GM19023 (cell line): ENCODE measurements at regions not wholly inside any gene's neighbourhood (a gene's known extent, or its start where the extent isn't known, plus 50 kb on each side); places are given as distances from the start of the nearest gene placed in this dataset.
"Not testable (repeated sequence)": the region's sequence is repeated elsewhere in the genome, so short reads cannot be mapped to it uniquely, and the experiment has no call there.

ENCODE experiments used
- ATAC-seq: cut with Tn5 transposase; IDR thresholded peaks from one replicate; pipeline ENCODE4 v1.9.1; 2021; ENCODE audit warnings: mild to moderate bottlenecking, moderate library complexity; ENCODE audit not compliant: unreplicated experiment

DNA sequence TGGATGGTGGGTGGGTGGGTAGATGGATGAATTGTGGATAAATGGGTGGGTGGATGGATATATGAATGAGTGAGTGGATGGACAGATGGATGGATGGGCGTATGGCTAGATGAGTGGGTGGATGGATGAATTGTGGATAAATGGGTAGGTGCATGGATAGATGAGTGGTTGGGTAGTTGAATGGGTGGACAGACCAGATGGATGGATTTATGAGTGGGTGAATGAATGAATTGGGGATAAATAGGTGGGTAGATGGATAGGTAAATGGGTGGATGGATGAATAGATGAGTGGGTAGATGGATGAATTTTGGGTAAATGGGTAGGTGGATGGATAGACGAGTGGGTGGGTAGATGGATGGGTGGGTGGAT lies 108.7 kb downstream of the NPIPB11 start:
- not testable (repeated sequence) for ATAC-seq

DNA sequence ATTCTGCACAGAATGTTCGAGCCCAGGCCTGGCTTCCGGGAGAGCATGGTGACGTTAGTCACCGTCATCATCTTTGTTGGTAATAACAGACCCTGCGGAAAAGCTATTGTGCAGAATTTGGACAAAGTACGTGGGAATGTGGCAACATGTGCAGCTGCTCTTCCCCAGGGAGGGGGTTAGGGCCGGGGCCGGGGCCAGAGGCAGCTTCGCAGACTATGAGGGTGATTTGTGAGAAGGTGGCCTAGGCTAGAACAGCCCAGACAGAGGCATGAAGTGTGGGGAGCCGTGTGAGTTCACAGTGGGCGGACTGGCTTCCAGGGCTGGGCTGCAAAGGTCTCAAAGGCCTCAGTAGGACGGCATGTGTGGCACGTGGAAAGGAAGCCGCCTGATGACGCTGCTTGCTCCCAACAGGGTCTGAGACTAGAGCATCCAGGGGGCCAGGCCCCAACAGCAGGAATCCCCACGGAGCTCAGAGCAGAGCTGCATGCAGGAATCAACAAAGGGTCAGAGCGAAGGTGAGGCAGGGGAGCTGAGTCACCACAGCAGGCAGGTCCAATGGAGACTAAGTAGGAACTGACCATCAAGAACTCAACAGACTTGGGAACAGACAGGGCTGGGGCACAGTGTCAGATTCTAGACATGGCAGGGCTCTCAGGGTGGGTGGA lies 109.2 kb downstream of the NPIPB11 start:
- ATAC-seq: not testable (repeated sequence)

DNA sequence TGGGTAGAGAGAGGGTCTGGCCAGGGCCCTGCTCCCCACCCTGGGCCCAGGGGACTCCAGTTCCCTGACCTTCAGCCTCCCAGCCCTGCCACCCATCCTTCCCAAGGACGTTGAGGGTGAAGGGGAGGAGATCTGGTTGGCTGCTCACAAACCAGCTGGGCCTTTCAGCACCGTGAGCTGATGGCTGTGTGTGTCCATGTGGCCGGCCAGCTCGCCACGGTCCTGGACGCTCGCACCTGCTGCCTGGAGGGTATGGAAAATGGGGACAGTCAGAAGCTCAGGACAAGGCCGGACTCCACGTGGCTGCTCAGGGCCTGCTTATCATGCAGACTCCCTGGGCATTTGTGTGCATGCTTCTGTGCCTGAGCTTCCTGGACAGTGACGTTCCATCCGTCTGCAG lies 110.3 kb downstream of the NPIPB11 start:
- ATAC-seq: not testable (repeated sequence)

DNA sequence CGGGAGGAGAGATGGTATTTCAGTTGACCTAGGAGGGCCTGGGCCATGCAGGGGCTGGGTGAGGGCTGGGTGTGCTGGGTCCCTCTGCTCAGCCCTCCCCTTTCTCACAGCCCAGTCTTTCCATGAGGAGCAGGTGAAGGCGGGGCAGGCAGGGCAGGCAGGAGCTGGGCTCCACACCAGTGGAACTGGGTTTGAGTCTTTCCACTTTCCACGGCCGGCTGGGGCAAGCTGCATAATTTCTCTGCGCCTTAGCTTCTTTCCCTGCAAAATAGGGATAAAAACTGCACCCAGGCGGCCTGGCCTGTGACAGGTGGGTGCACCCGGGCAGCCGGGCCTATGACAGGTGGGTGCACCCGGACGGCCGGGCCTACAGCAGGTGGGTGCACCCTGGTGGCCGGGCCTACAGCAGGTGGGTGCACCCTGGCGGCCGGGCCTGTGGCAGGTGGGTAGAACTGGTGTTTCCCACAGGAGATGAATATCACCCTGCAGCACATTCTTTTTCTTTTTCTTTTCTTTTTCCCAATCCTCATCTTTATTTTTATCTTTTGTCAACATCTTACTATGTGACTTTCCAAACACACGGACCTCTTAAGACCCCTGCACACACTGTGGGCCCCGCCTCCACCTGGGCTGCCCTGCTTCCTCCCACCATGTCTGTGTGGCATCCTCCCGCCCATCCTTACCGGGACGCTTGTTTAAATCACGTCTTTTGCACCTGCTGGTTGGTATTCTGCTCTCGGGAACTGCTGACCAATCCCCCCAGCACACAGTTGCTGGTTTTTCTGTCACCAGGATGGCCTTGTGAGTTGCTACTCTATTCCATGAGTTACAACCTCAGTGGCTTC lies 111.3 kb downstream of the NPIPB11 start:
- ATAC-seq: not testable (repeated sequence)

DNA sequence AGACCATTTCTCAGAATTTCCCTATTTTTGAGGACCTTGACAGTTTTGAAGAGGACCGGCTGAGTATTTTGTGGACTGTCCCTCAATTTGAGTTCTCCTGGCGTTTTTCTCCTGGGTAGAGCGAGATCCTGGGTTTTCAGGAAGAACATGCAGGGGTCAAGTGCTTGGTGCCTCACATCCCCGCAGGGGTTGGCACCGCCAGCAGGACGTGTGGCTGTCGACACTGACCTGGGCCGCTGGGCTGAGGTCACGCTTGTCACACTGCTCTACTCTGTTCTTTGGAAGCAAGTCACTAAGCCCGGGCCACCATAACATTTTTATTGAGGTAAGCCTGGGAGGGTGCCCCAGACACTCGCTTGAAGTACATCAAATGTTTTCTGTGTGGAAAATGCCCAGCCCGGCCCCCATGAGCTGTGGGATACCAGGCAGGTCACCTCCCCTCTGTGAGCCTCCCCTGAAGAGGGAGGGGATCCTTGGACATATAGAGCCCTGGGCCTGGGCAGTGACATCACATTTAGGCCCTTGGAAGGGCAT lies 112.0 kb downstream of the NPIPB11 start:
- not testable (repeated sequence) for ATAC-seq

DNA sequence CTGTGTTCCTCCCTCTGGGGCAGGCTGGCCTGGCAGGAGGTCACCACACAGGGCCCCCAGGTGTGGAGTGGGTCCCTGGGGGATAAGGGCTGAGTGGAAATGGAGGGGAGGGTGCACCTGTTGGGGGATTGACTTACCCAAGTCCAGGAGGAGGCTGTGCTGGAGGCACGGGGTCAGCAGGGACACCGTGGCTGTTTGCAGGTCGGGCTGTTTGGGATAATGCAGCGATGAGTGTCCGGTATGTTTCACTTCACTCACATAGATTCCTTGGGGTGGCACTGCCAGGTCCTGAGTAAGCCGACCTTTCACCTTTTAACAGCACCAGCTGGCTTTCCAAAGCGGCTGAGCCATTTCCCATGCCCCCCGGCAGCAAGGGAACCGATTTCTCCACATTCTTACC lies 113.0 kb downstream of the NPIPB11 start:
- not testable (repeated sequence) for ATAC-seq

DNA sequence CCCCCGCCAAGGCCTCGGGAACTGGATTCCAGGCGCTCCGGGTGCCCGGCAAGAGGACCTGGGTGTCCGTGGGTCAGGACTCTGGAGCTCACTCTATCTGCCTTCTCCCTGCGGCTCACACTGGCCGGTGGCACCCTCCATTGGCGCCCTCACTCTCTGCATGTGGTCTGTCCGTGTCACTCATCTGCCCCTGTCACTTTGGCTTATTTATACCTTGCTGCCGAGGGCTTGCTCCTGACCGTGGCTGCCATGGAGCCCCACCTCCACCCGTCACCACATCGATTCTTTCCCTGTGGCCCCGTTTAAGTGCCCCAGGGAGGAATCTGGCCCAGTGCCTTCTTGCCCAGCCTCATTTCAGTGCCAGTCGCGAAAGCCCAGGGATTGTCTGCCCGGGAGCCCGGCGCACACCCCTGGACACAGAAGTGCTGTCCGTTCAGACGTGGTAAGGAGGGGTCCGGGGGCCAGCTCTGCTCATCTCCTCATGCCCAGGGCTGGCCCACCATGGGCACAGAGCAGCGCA lies 113.5 kb downstream of the NPIPB11 start:
- ATAC-seq: not testable (repeated sequence)

DNA sequence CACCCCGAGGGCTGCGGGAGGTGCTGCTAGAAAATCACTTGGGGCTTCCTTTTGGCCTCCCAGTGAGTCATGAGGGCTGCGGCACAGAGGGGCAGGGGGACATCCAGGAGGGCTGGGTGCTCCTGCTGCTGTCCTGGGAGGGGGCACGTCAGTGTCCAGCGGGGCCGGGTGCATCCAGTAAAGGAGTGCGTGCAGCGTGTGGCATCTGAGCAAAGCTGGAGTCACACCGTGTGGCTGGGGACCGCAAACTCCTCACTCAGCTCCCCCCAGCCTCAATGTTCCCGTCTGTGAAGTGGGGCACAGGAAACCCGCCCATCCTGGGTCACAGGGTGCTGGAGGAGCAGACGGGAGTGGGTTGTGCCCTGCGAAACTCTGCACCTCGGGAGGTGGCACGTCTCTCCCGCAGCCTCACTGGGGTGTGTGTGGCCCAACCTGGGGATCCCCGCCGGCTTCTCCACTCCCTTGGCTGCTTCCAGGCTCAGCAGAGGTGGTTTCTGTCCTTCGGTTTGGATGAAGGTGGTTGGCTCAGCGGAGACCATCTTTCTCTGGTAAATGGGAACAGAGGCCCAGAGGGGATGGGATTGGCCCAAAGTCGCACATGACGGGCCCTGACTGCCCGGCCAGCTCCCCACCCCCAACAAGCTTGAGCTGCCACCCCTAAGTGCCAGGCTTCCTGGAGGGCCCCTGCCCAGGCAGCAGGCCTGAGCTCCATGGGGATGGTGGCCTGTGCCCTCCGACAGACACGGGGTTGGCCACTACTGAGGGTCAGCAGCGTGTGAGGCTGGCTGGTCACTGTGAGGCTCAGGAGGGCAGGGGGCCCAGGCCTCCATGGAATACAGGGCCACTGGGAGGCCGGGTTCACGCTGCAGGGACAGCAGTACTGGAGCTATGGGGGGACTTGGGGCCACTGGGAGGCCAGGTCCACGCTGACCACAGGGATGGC lies 114.9 kb downstream of the NPIPB11 start:
- not testable (repeated sequence) for ATAC-seq

DNA sequence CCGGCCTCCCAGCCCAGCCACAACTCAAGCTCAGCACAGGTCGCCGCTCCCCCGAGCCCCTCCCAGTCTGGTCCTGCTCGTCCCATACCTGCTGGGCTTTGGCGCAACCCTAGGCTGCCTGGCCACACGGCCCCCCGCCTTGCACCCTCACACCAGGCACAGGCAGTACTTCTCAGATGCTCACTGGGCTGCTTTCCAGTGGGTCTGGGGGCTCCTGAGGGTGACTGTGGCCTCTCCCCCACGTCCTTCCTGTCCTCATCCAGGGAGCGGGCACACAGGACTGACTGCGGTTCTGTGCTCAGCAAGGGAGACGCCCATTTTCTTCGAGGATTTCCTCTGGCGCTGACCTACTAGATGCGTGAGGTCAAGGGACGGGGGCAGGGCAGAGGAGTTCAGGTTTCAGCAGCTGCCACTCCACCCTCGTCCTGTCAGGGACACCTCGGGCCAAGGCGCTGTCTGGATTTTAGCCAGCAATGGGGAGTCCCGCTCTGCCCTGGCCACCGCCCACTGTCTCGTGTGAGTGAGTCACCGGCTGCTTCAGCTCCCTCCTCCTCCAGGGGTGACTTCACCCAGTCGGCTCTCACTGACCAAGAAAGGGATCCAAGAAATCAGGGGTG lies 115.8 kb downstream of the NPIPB11 start:
- no peak for ATAC-seq

DNA sequence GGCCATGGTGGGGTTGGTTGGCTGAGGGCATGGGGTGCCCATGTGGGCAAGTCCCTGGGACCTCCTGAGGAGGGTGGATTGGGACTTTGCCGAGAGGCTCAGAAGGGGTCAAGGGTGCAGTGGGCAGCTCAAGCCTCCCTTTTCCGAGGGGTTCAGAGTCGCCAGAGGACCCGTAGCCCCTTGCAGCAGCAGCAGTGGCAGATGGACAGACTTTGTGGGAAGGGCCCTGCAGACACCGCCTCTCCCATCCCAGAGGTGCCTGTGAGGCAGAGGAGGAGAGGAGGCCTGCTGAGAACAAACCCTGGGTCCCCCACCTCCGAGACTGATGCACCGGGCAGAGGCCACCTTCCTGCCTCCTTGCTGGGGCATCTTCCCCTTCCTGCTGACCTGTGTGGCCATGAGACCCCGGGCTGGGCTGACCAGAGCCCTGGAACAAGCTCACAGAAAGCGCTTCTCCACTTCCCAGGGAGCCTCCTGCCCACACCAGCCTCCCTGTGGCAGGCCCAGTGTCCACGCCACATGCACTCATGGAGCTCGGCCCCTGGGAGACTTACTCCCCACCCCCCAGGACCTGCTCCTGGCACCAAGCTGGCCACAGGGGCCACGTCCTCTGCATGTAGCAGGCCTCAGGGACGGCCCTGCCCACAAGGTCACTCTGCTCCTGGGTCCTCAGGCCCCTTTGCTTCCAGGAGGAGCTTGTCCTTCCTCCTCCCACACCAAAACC lies 116.8 kb downstream of the NPIPB11 start:
- ATAC-seq: not testable (repeated sequence)

DNA sequence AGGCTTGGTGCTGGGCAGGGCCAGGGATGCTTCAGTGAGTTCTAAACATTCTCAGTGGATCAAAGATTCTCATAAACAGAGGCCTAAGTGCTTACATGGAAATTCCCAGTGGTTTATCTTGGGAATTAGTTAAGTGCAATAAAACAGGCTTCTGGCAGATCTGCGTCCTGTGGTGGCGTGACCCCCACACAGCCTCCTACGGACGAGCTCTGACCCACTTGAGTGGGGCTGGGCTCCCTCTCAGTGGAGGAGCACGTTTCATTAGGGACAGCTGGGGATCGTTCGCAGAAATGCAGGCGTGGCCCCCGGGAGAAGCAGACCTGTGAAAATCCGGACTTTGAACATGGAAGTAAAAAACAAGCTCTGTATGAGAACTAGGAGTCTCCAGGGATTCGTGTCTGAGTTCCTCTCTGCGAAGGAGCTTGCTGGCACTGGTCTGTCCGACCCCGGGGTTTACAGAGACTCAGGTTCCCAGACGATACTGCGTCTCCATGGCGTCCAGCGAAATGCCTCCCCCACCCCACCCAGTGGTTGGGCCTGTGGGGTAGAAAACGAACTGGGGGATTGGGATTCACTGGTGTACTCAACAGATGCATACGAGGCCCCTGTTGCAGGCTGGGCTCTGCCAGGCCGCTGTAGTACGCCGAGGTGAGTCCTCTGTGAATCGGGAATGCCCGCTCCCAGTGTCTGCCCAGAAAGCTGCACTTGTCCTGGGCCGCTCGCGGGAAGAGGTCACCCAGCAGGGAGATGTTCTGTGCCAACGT lies 117.6 kb downstream of the NPIPB11 start:
- not testable (repeated sequence) for ATAC-seq

DNA sequence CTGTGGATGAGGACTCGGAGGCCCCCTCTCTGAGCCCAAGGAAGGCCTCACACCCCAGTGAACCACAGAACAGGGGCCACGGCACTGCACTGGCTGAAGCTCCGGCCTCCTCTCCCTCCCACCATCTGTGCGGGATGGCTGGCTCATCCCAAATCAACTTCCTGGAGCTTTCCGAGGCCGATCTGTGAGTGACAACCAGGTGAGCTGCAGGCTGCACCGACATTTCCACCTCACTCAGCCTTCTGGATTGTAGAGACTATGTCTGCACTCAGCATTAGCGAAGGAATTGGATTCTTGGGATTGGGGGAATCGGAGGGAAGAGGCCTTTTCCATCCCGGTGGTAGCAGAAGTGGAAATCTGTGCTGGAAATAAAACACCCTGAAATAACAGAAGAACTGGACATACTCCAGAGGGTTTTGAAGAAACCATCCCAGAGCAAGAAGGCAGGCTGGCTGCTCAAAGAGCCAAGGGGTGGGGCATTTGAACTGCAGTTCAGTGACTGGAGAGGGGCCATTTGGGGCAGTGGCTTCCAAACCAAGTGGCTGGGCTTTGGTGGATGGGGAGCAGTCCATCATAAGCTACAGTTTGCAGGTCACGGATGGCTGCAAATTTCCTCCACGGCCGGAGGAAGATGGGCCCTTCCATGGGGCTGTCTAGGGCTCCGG lies 118.5 kb downstream of the NPIPB11 start:
- not testable (repeated sequence) for ATAC-seq

DNA sequence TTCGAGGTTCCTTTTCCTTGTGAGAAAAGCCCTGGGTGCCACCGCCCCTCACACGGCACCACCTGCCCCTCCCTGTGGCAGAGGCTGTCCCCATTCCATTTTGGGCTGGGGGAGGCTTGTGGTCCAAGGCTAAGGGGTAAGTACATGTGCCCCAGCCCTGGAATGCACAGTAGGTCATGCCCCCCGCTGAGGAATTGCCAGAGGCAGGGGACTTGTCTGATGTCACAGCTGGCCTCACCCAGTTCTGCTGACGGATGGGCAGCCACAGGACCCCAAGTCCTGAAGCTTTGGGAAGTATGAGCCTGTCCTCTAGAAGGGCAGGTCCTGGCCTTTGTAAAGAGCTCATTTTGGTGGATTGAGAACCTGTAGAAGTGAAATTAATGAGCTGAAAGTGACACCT lies 119.3 kb downstream of the NPIPB11 start:
- ATAC-seq: not testable (repeated sequence)

DNA sequence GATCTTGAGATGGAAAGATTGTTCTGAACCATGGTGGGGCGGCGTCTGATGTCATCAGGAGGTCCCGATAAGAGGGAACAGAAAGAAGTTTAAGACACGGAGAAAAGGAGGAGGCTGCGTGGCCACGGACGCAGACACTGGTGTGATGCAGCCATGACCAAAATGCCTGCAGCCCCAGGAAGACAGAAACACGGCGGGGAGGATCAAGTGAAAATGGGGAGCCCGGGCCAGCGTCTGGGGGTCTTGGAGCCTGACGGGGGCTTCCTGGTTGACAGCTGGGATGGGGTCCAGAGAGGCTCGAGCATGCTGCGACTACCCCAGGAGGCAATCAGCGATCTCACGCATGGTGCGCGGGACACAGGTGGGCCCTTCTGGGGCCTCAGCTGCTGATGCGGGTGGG lies 119.7 kb downstream of the NPIPB11 start:
- not testable (repeated sequence) for ATAC-seq

DNA sequence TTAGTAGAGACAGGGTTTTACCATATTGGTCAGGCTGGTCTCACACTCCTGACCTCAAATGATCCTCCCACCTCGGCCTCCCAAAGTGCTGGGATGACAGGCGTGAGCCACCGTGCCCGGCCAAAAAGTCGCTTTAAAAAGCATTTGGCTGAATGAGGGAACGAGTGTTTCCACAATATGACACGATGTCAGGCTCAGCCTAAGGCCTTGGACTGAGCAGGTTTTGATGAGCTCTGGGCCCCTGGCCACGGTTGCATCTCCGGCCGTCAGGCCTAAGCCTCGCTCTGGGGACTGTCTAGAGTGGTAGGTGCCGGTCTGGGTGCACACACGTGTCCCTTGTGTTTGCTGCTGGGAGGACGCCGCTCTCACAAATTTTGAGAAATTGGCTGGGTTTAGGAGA lies 120.3 kb downstream of the NPIPB11 start:
- ATAC-seq: not testable (repeated sequence)

DNA sequence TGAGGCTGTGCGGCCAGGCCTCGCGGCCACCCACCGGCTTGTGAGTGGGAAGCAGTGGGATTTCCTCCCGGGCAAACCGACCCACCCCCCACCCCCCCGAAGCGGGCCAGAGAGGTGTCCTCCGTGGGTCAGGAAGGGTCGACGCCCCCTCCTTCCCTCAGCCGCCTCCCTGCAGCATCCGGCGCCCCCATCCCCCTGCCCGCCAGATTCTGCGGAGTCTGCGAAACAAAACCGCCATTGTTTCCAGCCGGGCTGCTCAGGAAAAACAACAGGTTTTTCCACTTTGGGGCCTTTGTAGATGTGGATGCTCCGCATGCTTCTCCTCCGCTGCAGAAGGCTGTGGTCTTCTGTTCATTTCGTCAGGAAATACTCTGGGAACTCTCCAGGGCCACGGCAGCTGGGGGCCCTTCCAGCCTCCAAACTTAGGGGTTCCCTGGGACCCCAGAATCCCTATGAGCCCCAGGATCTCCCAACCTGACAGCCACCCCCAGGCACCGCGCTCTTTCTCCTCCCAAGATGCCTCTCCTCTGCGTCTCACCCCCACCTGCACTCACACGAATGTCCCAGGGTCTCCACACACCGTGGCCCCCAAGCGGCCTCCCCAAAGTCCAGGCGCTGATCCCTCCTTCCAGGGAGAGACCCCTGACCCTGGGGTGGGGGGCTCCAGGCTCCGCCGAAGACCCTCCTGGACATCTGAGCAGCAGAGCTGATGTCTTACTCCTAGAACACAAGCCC lies 121.2 kb downstream of the NPIPB11 start:
- not testable (repeated sequence) for ATAC-seq

DNA sequence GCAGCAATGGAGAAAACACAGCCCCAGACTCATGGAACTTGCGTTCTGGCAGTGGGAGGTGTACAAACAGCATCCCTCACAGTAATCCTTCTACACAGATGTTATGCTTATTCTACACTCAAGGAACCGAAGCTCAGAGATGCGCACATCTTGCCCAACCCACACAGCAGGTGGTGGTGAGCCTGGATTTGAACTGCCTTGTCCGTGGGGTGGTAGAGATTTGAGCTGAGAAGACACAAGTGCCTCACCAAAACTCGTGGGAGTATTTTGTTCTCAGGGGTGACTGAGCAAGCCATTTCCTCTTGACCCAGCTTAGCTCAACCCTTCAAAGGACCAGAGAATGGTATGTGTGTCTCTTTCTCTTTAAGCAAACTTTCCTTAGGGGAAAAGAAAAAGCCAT lies 121.8 kb downstream of the NPIPB11 start:
- ATAC-seq: not testable (repeated sequence)

DNA sequence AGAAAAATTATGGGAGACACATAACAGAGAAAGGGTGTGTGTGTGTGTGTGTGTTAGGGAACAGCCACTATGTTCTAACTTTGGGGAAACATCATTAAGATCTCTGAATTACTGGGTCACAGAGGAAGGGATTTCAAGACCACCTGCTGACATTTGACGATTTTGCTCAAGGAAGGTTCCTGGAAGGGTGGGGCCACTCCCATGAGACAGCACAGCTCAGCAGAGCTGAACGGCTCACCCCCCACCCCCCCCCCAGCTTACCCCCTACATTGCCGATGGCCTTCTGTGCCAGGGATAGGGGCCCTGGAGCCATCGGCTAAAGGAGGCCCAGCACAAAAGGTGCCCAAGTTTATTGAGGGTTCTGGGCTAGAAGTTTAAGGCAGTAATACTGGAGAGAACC lies 122.4 kb downstream of the NPIPB11 start:
- not testable (repeated sequence) for ATAC-seq
